ENCODE measurements at regions not wholly inside any gene's neighbourhood (a gene's known extent, or its start where the extent isn't known, plus 50 kb on each side); places are given as distances from the start of the nearest gene placed in this dataset.
"Not testable (repeated sequence)": the region's sequence is repeated elsewhere in the genome, so short reads cannot be mapped to it uniquely, and the experiment has no call there.

GRCh38 chr14:105626111-105626510, 99.7 kb downstream of the TMEM121 start:
- not testable (repeated sequence) for TF ChIP-seq CTCF (IDR thresholded peaks at IDR 0.05; ENCODE audit: control extremely low read depth in 1 of 3, insufficient read depth in 1 of 3, low read depth in 1 of 3, low read length in 3 of 3); POLR2A (IDR thresholded peaks at IDR 0.05; ENCODE audit: control extremely low read depth in 1 of 2, low read depth in 2 of 2, low read length in 2 of 2); HDAC2 (IDR thresholded peaks at IDR 0.05; ENCODE audit: borderline replicate concordance in 1 of 2, low read depth in 2 of 2, low read length in 2 of 2); POLR2AphosphoS5 (IDR thresholded peaks at IDR 0.05; ENCODE audit: low read depth, low read length); MAFK (IDR thresholded peaks at IDR 0.05; ENCODE audit: low read depth, low read length); TEAD4 (IDR thresholded peaks at IDR 0.05; ENCODE audit: low read depth, low read length); EP300 (IDR thresholded peaks at IDR 0.05; ENCODE audit: borderline replicate concordance in 1 of 2, low read depth in 2 of 2, low read length in 2 of 2); EZH2 (IDR thresholded peaks at IDR 0.05; ENCODE audit: low read depth, low read length, severe bottlenecking); RAD21 (IDR thresholded peaks at IDR 0.05 in 1 of 2, conservative IDR thresholded peaks at IDR 0.05 in 1 of 2; ENCODE audit: low read depth in 2 of 2, low read length in 2 of 2); EGR1 (IDR thresholded peaks at IDR 0.05; ENCODE audit: borderline replicate concordance, low read depth, low read length)
- TF ChIP-seq, protein P1, sequence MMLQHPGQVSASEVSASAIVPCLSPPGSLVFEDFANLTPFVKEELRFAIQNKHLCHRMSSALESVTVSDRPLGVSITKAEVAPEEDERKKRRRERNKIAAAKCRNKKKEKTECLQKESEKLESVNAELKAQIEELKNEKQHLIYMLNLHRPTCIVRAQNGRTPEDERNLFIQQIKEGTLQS (IDR thresholded peaks at IDR 0.05; ENCODE audit: insufficient read depth, low read depth, low read length): not testable (repeated sequence)
- TF ChIP-seq, protein P2, sequence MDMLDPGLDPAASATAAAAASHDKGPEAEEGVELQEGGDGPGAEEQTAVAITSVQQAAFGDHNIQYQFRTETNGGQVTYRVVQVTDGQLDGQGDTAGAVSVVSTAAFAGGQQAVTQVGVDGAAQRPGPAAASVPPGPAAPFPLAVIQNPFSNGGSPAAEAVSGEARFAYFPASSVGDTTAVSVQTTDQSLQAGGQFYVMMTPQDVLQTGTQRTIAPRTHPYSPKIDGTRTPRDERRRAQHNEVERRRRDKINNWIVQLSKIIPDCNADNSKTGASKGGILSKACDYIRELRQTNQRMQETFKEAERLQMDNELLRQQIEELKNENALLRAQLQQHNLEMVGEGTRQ (IDR thresholded peaks at IDR 0.05; ENCODE audit: low read length): not testable (repeated sequence)

All from H1 (cell line).